NCI-H2029 (cell line): ENCODE measurements at regions not wholly inside any gene's neighbourhood (a gene's known extent, or its start where the extent isn't known, plus 50 kb on each side); places are given as distances from the start of the nearest gene placed in this dataset.

ENCODE experiments used
- DNase-seq: peaks from one replicate; lab custom pipeline; 2025; lab: John Stamatoyannopoulos, UW

DNA sequence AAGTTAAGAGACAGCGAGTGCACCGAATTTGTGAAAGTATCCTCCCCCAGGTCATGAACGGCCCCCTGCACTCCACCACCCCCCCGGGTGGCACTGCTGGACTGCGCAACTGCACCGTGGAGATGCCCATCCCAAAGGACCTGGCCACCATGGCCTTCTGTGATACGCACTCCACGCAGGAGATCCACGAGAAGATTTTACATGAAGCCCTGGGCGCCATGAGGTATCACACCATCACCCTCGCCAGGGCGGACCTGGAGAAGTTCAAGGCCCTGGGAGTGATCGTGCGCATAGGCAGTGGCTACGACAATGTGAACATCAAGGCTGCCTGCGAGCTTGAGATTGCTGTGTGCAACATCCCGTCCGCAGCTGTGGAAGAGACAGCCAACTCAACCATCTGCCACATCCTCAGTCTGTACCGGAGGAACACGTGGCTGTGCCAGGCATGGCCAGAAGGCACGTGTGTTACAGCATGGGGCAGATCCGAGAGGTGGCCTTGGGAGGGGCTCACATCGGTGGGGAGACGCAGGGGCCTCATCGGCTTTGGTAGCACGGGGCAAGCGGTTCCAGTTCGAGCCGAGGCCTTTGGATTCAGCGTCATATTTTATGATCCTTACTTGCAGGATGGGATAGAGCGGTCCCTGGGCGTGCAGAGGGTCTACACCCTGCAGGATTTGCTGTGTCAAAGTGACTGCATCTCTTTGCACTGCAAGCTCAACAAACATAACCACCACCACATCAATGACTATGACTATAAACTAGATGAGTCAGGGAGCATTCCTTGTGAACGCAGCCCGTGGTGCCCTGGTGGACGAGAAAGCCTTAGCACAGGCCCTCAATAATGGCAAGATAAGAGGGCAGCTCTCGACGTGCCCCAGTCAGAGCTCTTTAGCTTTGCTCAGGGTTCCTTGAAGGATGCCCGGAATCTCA is 290.8 kb upstream of the MC4R start:
- DNase-seq = no peak

DNA sequence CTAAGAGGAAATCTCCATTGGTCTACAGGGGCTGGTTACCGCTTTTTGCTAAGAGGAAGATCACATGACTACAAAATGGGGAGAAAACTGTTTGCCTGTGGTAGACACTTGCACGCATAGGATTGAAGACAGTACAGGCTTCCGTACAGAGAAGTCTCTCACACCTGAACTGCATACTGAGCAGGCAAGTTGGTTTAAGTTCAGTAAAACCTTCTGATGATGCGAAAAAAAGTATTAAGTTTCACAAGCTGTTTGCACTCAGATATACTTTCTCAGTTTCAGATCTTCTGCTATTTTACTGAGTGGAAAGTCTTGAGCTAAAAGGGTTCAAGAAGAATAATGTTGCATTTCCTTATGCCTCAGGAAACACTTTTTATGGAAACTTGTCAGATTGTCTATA is 292.2 kb upstream of the MC4R start:
- DNase-seq = no peak

DNA sequence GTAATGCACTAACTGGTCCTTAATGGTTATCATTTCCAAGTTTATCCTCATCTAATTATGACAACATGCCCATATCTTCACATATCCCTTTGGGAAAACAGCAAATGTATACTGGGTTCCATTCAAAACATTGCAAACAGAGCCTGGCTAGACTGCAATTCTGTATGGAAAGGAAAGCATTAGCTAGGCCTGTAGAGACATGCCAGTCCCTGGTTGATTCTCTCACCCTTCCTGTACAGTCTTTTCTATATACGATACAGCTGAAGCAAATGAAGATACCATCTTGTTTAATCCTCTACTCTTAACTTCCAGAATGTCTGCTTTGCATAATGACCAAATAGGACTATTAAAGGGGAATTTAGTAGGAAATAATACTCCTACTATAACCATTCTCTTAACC is 294.4 kb upstream of the MC4R start:
- DNase-seq = no peak

DNA sequence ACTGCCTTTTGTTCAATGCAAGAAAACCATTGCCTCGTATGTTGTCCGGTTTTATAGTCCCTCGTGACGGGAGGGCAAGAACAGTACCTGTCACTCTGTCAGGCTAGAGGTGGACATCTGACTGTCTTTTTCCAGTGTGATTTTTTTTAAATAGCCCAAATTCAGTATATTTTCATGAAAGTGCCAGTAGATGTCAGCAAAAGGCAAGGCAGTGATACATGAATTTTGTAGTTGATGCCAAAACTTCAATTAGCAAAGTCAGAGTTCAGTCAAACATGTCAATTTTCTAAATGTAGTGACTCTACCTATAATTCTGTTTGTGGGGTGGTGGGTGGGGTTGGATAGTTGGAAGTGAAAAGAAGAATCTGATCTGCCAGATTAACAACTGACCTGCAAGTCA is 296.0 kb upstream of the MC4R start:
- no peak for DNase-seq

DNA sequence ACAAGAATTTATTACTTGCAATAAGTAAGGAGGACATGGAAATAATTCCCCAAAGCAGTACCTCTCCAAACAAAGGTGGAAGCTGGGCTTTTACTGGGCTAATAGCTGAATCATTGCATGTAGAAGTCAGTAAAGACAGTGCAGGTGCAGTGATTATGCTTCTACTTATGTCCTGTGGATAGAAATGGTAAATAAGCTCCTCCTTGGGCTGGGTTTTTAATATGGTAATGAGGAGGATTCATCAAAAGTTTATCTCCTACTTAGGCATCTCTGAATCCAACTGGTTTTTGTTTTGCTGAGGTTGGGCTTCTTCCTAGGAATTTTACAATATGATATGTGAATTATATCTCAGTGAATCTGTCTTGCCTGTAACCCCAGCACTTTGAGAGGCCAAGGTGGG is 297.4 kb upstream of the MC4R start:
- no peak for DNase-seq

DNA sequence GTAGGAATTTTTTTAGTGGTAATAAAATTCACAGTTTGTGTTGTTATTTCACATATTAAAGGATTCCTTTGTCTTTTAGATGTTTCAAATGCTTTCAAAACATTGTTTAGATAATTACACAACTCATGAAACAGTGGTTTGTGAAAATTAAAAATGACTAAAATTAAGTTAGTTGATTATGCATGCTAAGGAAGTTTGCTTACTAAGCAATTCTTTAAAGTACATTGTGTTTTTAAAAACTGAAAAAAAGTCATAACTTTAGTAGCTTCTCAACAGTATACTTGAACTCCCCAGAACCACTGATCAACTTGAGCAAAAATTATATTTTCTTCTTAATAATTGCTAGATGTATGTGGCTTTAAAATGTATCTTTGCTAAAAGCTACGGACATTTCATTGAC is 298.4 kb upstream of the MC4R start:
- no peak for DNase-seq

DNA sequence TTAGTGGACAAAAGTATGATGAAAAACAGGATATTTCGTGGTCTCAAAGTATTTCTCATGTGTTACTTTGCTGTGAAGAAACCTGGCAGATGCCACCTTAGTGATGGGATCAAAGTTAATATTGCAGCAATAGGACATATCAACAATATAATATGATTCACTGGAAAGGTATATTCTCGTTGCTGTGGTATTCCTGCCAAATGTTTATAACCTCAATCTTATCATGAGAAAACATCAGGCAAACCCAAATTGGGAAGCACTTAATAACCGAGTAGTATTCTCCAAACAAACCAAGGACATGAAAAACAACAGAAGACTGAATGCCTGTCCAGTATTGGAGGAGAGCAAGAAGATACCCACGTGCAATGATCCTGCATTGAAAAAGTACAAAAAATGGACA is 302.6 kb upstream of the MC4R start:
- DNase-seq = no peak

DNA sequence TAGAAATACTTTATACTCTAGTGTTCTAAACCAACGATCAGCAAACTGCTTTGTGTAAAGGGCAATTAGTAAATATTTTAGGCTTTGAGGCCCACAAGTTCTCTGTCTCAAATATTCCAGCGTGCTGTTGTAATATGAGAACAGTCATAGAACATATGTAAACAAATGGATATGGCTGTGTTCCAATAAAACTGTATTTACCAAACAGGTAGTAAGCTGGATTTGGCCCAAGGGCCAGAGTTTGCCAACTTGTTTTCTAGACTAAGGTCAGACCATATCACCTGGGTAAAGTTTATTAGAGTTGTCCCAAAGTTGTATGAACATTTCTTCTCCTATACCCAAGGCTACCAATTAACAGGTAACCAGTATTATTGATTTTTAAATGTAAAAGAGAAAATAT is 303.2 kb upstream of the MC4R start:
- peak; percentile 94 for DNase-seq

DNA sequence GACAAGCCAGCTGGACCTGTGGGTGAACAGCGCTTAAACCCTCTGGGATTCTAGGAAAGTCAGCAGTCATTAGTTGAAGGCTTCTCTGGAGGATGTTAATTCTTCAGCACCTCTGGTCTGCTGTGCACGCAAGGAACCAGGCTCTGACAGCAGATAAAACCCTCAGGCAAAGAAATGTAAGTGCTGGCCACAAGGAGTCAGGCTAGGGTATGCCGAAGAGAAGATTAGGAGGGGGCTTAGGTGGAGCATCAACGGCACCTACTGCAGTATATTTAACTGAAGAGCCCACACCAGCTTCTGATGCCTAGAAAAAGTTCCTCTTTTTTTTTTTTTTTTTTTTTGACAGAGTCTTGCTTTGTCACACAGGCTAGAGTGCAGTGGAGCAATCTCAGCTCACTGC is 304.2 kb upstream of the MC4R start:
- DNase-seq = no peak

DNA sequence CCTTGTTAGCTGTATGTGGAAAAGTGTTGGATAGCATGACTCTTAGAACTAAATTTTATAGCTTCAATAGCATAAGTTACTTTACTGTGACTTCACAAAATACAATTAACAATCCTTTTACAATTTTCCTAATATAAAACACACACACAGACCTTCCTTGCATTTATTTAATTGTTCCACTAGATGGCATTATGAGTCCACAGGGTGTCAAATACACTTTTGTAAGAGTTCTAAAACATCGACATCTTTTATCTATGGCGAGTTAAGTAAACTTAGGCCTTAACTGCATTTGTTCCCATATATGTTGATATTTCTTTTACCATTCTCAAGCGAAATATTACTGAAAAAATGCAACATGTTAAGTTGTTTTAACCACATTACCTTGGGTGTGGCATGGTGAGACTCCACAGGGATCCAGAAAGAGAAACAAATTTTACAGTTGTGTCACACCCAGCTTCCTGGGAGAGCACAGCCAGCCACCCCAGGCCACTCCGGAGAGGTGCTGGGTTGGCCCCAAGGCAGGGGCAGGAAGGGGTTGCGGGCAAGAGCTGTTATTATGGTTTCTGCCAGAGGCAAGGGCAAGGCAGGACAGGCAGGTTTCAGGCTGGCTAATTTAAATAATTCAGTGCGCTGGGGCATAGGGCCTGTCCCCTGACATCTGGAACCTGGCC is 312.4 kb upstream of the MC4R start:
- peak; percentile 6 for DNase-seq

DNA sequence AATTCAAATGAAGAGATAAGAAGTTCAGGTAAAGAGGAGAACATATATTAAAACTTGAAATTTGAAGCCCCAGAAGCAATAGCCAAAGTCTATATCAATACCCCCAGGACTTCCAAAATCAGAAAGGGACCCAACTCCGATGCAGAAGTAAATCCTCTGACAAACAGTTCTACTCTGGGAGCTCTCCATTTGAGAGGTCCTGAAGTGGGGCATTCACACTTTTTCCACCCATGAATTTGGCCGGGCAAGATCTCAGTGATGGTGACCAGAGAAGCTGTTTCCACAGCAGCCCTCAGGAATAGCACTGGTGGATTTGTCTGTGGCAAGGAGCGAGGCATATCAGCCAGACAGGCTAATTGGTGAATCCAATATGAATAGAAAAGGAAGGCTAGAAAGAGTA is 313.6 kb upstream of the MC4R start:
- no peak for DNase-seq

DNA sequence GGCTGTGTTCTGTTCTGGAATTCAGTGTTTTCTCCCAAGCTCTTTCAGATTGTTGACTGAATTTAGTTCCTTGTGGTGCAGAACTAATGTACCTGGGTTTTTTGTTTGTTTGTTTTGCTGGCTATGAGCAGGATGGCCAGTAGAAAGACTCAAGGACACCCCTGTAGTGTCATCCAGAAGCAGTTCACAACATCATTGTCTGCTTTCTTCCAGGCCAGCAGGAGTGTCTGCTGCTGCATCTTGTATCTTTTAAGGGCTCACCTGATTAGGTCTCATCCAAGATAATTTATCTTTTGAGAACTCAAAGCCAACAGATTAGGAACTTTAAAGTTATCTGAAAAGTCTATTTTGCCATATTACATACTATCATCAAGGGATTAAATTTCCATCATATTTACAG is 318.5 kb upstream of the MC4R start:
- DNase-seq = no peak

DNA sequence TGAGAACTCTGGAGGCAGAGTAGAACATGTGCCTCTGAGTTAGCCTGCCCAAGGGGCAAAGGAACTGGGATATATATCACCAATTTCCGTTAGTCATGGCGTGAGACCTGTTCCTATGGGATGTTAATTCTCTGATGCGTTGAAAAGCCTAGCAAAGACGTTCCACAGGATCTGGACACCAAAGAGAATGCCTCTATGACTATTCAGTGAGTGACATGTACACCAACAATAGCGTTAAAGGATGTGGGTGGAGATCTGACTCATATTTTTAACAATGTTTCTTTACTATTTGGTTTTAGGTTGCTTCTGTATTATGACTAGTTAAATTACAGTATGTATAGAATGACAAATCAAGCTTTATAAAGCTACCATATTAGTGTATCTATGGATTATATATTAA is 320.9 kb upstream of the MC4R start:
- DNase-seq = no peak

DNA sequence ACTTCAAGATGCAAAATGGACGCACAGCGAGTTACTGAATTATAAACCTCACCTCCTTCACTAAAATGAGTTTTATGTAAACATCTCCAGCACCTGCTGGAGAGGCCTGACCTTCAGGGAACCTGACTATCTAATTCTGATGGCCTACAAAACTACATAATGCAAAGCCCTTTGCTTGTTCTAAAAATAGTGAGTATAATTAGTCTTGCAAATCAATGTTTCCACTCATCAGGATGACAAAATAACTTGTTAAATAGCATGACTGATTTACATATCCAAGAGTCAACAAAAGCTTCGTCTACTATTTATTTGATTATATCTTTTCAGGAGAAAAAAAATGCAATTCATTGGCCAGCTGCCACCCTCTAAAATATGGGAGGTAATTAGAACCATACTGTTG is 326.3 kb upstream of the MC4R start:
- DNase-seq = peak; percentile 14

DNA sequence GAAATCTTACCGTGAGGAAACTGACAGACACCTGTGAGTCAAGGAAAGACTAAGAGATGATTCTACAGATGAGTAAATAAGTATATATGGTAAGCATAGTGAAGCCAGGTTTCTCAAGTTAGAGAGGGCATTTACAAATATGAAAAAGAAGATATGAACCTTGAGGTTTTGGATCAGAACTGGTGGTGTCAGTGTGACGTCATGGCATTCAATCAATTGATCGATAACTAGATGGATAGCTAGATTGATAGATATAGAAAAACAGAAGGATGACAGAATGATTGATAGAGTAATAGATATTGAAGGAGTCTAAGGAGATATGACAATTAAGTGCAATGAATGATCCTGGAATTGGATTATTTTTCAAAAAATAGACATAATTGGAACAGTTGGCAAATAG is 350.2 kb upstream of the MC4R start:
- DNase-seq = no peak

DNA sequence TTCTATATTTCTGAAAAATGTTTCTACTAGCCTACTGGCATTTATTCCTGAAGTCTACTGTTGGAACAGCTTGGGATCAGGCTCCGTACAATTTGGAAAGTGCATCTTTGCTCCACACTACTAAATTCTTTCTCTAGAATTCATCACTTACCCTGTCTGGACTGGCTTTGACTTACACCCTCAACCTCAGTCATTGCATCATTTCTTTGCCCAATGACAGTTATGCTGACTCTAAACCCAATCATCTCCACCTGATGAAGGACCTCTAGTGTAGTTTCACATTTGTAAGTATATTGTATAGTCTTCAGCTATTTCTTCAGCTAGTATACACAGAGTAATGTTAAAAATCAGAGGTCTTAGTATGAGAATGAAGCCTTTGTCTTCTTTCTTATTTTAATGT is 359.6 kb upstream of the MC4R start:
- no peak for DNase-seq

DNA sequence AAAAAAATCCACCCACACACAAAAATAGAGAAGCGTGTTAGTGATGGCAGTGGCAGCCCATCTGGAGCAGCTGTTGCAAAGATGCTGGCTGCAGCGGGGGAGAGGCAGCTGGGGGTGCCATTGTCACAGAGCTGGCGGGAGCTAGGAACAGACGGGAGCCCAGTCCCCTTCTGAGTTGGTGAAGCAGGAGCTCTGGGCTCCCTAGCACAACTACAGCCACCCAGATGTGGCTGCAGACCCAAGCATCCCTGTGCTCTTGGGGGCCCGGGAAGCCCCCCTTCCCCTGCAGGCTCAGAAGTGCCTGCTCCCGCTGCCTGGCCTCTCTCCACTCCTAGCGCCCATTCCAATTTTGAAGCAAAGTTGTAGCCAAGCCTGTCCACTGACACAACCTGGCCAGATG is 366.6 kb upstream of the MC4R start:
- DNase-seq = no peak

DNA sequence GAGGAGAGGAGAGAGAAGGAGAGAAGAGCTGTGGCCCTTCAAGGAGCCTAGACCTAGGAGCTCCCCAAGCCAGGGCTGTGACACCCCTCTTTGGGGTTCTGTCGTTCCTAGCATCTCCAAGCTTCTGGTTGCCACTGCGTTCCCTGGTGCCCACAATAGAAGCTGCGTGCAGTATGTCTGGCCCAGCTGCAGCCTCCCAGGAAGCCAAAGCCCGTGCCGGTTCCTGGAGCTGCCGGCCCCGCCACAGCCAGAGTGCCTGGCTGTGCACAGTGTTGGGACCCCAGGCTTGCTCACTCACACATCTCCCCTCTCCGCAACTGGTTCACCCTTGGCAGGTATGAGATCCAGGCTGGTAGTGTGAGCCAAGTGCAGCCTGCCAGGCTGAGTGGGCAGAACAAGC is 367.7 kb upstream of the MC4R start:
- no peak for DNase-seq

DNA sequence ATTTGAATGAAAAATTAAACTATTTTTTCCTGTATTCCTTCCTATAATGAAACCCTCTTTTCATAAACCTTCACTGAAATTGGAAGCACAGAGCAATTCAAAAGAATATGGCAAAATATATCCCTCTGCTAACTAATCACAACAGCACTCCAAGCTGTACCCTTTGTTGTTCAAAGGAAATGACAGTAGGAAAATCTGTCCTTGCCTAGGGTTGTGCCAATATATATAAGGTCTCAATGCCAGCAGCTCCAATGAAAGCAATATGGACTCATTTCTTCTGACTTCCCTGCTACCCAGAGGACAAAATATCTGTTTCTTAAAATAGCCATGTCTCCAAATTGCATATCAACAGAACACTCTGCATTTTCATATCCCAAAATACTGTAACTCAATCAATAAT is 373.9 kb upstream of the MC4R start:
- no peak for DNase-seq

DNA sequence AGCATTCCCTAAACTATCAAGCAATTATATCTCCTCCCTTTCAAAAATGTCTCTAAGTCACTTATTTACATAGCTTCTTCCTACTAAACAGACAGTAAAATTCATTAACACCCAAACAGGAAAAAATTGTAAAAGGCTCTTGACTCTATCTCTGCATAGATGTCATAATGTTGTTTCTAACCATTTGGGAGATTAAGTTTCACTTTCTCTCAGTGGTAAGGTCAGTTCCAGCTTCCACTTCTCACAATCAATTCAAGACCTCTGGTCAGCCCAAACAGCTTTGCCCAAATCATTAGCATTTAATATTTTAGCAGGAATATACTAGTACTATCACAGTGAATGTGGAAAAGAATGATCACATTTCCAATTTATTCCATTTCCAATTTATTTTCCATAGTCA is 374.3 kb upstream of the MC4R start:
- DNase-seq = no peak

DNA sequence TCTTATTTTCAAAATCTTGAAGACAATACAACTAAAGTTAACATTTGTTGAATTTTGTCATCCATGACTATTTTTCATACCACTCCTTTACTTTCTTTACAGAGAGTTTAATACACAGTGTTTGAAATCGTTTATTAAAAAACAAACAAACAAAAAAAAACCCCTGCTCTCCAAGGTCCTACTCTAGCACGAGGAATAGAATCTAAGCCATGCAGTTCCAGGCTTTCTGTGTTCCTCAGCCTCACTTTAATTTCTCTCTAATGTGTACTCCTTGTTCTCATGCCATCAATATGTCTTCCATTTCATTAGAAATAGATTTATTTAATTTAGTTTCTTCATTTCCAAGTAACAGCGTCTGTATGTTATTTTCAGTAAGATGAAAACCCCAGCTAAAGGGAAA is 381.2 kb upstream of the MC4R start:
- DNase-seq = no peak

DNA sequence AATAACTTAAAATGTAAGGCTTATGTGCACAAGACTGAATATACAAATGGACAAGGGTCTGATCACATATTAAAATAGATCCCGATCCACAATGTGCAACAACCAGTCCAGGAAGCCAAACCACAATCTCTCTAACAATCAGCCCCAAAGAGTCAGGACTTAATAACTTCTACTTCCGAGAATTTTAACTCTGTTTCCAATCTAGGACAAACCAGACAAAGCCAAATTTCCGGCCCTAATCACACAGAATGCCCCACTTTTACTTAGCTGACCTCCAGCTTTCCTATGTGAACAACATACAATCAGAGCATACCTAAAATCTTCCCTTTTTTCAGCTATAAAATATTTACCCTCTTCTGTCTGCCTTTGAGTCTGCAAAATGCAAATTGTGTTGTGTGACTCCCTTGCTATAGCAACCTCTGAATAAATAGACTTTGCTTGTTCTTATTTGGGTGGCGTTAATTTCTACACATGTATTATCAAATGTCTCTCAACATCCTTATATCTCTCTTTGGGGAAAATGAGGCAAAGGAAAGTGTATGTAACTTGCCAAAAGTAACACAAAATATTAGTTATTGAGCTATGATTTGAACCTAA is 381.9 kb upstream of the MC4R start:
- no peak for DNase-seq

DNA sequence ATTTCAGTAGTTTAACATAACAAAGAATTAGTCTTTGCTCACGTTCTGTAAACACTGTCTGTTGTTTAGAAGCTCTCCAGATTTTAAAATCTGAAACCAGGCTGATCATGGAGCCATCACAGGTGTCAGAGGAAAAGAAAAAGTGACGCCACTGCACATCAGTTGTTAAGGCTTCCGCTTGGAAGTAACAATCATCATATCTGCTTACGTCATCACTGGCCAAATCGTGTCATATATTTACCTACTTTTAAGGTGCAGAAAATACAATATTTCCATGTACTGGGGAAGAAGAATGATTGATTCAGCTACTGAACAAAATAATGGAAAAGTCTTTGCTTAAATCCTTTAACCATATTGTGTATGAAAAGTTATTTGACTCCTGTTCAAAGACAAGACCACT is 382.6 kb upstream of the MC4R start:
- no peak for DNase-seq
